IPS DF 6.9 (cell line): ENCODE measurements at regions not wholly inside any gene's neighbourhood (a gene's known extent, or its start where the extent isn't known, plus 50 kb on each side); places are given as distances from the start of the nearest gene placed in this dataset.
"Not testable (repeated sequence)": the region's sequence is repeated elsewhere in the genome, so short reads cannot be mapped to it uniquely, and the experiment has no call there.

Source experiments
- DNase-seq: peaks from one replicate; pipeline ENCODE4 v3.0.0-alpha.2; 2013; ENCODE audit warnings: low read depth, low spot score
- H3K27ac ChIP-seq: one replicate; pipeline ENCODE4 v1.5.1; 2013; ENCODE audit warnings: low read length, control low read depth
- H3K27me3 ChIP-seq: 2 replicates; pipeline ENCODE4 v1.6.1; 2013; ENCODE audit warnings: mild to moderate bottlenecking, low read length; ENCODE audit not compliant: control insufficient read depth, insufficient read depth
- H3K36me3 ChIP-seq: 2 replicates; pipeline ENCODE4 v1.6.1; 2013; ENCODE audit warnings: low read length; ENCODE audit not compliant: control insufficient read depth, insufficient read depth
- H3K4me1 ChIP-seq: 2 replicates; pipeline ENCODE4 v1.6.1; 2013; ENCODE audit warnings: low read length; ENCODE audit not compliant: control insufficient read depth, insufficient read depth
- H3K4me3 ChIP-seq: 2 replicates; pipeline ENCODE4 v1.5.1; 2013; ENCODE audit warnings: mild to moderate bottlenecking, low read length
- H3K9me3 ChIP-seq: 2 replicates; pipeline ENCODE4 v1.6.1; 2013; ENCODE audit warnings: low read length, inconsistent platforms; ENCODE audit not compliant: control insufficient read depth, insufficient read depth
- WGBS: extraction: QIAGEN DNeasy Blood & Tissue Kit; methylation state at CpG from one replicate; pipeline ENCODE4 v1.1.7; 2013; ENCODE audit warnings: mixed read lengths, missing lambda C conversion rate; ENCODE audit not compliant: insufficient read length, insufficient coverage; 5-methylcytosine and 5-hydroxymethylcytosine counted together

DNA sequence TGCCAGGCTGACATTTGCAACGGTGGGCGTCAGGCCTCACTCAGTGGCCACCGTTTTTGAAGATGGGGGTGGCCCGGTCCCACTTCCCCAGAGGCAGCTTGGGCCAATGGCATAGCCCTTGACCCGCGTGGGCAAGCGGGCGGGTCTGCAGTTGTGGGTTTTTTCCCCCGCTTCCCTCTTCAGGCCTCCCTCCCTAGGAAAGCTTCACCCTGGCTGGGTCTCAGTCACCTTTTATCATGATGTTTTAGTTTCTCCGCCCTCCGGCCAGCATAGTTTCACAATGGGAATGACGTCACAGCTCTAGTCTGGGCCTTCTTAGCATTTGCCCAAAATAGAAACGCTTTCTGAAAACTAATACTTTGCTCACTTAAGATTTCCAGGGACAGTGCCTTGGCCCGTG is 3909.3 kb upstream of the OR11H1 start:
- not testable (repeated sequence) for DNase-seq, H3K36me3 ChIP-seq, H3K27me3 ChIP-seq, H3K27ac ChIP-seq, H3K4me1 ChIP-seq, H3K4me3 ChIP-seq
- no CpG with 5 or more reads among the region's 14 CpGs for WGBS
- peaks cover 21% of the 10 kb centered on the region for H3K9me3 ChIP-seq

DNA sequence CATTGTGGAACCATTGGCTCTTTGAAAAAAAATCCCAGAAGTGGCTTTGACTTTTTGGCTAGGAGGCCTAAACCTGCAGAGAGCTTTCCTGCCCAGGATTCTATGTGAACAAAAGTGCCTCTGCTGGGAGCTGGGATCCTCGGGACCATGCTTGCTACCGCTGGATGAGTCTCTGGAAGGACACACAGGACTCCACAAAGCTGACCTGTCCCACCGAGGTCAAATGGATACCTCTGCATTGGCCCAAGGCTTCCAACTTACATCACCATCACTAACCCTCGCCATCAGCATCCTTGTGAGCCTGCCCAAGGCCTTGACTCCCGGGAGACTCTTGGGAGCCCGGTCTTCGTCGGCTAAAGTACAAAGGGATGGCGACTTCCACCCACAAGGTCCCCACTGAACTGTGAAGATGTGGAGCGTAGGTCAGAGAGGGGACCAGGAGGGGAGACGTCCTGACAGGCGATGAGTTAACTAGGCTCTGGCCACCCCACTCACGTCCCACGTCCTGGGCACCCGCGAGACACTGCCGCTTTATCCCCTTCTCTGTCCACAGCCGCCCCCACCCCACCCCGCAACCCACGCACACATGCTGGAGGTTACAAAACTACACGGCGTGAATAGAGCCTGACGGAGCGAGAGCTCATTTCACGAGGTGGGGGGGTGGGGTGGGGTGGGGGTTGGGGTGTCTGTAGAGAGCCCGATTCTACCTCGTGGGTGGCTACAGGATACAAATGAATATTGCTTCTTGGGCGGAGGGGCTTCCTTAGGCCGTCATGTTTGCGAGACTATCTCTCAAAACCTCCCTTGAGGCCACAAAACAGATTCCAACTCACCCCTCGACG is 3906.8 kb upstream of the OR11H1 start:
- no CpG with 5 or more reads among the region's 32 CpGs for WGBS
- not testable (repeated sequence) for H3K36me3 ChIP-seq, H3K4me1 ChIP-seq, H3K27me3 ChIP-seq, H3K4me3 ChIP-seq, DNase-seq, H3K27ac ChIP-seq
- H3K9me3 ChIP-seq, result peaks cover 25% of the 10 kb centered on the region

DNA sequence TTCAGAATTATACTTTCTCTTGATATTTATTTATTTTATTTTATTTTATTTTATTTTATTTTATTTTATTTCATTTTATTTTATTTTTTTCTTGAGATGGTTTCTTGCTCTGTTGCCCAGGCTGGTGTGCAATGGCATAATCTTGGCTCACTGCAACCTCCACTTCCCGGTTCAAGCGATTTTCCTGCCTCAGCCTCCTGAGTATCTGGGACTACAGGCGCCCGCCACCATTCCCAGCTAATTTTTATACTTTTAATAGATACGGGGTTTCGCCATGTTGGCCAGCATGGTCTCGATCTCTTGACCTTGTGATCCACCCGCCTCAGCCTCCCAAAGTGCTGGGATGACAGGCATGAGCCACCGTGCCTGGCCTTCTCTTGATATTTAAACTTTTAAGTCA is 3905.2 kb upstream of the OR11H1 start:
- not testable (repeated sequence) for H3K4me3 ChIP-seq, H3K27ac ChIP-seq, DNase-seq, H3K36me3 ChIP-seq, H3K27me3 ChIP-seq, H3K4me1 ChIP-seq
- peaks cover 25% of the 10 kb centered on the region for H3K9me3 ChIP-seq
- no CpG with 5 or more reads among the region's 9 CpGs for WGBS

DNA sequence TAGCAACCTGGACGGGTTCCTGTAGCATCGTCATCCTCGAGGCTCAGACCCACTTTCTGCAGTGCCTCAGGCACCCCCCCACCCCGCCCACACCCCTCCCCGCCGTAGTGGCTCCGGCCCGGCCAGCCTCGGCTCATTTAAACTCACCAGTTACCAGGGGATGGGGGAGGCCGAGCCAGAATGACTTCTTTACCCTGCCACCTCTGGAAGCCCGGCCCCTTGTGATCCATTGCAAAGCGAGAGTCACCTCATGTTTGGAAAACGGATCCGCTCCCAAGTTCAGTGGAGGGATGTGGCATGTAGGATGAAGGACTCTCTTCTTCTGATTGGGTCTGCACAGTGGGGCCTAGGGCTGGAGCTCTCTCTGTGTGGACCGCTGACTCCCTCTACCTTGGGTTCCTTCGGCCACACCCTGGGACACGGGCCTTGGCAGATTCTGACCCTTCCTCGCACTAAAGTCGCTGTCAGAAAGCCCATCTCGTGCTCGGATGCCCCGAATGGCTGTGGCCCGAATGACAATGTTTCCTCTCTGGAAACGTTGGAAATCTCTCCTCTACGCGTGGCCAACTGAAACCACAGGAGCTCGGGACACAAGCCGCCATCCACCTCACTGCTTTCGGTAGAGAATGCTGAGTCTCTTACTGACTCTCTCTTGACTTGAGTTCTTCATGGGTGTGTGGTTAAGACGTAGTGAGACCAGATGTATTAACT is 3902.1 kb upstream of the OR11H1 start:
- H3K4me3 ChIP-seq, H3K27me3 ChIP-seq, H3K27ac ChIP-seq, H3K36me3 ChIP-seq, H3K4me1 ChIP-seq, DNase-seq: not testable (repeated sequence)
- H3K9me3 ChIP-seq, result peaks cover 31% of the 10 kb centered on the region
- no CpG with 5 or more reads among the region's 30 CpGs for WGBS

DNA sequence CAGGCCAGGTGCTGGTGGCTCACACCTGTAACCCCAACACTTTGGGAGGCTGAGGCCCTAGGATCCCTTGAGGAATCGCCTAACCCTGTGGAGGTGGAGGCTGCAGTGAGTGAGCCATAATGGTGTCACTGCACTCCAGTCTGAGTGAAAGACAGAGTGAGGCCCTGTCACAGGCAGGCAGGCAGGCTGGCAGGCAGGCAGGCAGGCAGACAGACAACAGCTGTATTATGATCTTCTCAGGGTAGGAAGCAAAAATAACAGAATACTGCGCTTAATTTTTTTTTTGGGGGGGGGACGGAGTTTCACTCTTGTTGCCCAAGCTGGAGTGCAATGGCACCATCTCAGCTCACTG is 3901.6 kb upstream of the OR11H1 start:
- Histone ChIP-seq H3K4me1 (no peaks in the 10 kb centered on the region), H3K27me3 (no peaks in the 10 kb centered on the region), H3K27ac (no peak overlapping the region), H3K4me3 (no peak overlapping the region), H3K36me3 (peaks cover 5% of the 10 kb centered on the region; the same call in 1 of the 2 replicates), H3K9me3 (peaks cover 31% of the 10 kb centered on the region)
- DNase-seq, result no peak
- WGBS, result no CpG with 5 or more reads among the region's 3 CpGs

DNA sequence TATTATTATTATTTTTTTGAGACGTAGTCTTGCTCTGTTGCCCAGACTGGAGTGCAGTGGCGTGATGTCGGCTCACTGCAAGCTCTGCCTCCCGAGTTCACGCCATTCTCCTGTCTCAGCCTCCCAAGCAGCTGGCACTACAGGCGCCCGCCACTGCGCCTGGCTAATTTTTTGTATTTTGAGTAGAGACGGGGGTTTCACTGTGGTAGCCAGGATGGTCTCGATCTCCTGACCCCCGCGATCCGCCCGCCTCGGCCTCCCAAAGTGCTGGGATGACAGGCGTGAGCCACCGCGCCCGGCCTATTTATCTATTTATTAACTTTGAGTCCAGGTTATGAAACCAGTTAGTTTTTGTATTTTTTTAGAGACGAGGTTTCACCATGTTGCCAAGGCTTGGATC is 3901.0 kb upstream of the OR11H1 start:
- peaks cover 28% of the 10 kb centered on the region for H3K9me3 ChIP-seq
- no CpG with 5 or more reads among the region's 20 CpGs for WGBS
- not testable (repeated sequence) for H3K27ac ChIP-seq, H3K36me3 ChIP-seq, H3K27me3 ChIP-seq, H3K4me3 ChIP-seq, H3K4me1 ChIP-seq, DNase-seq

DNA sequence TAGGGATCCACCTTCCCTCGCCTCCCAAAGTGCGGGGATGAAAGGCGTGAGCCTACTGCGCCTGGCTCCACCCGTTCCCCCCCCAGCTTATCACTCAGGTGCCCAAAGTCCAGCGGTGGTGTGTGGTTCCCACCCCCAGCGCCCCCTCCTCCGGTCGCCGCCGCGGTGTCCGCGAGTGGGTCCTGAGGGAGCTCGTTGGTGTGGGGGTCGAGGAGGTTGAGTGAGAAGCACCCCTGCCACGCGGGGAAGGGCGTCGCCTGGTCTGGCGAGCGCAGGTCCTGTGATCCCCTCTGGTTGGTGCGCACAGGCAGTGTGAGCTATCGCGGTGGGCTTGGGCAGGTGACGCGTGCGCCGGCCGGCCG is 3900.6 kb upstream of the OR11H1 start:
- peak overlapping the region; percentile 1; the same call in 1 of the 2 replicates for H3K4me3 ChIP-seq
- H3K36me3 ChIP-seq, result peaks cover 5% of the 10 kb centered on the region; the same call in 1 of the 2 replicates
- no peaks in the 10 kb centered on the region for H3K4me1 ChIP-seq
- WGBS, result no CpG with 5 or more reads among the region's 31 CpGs
- peaks cover 28% of the 10 kb centered on the region for H3K9me3 ChIP-seq
- no peak for DNase-seq
- H3K27ac ChIP-seq, result no peak overlapping the region
- no peaks in the 10 kb centered on the region for H3K27me3 ChIP-seq

DNA sequence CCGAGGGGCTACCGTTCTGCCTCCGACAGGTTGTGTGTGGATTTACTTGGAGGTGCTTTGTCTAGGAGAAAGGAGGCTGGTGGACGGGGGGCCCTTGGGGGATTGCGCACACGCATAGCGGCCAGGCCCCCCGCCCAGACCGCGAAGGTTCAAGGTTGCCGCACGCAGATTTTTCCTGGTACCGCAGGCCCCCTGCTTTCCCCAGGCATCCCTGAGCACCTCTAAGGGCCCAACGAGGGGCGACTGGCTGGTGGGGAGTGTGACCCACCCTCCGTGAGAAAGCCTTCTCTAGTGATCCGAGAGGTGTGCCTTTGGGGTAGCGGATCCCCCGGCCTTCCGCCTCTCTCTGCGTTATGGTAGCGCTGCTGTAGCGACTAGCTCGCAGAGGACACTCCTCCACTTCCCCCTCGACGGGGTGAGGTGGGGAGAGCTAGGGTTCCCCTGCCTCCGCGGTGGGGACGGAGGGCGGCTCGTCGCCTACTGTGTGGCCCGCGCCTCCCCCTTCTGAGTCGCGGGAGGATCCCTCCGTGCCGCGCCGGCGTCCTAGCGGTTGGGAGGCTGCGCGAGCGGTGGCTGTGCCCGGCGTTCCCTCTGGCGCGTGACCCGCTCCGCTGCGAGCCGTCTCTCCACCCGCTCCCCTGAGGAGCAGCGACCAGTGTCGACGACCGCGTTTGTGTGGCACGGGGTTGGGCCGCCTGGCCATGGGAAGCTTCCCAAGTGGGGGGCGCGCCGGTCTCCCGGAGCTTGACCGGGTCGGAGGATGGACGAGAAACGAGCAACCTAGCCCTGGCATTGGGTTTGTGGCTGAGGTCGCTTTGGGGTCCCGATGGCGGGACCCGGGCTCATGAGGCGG is 3900.0 kb upstream of the OR11H1 start:
- no peaks in the 10 kb centered on the region for H3K4me1 ChIP-seq
- H3K27ac ChIP-seq, result no peak overlapping the region
- no peak for DNase-seq
- no CpG with 5 or more reads among the region's 74 CpGs for WGBS
- H3K9me3 ChIP-seq, result peaks cover 28% of the 10 kb centered on the region
- H3K4me3 ChIP-seq, result no peak overlapping the region; the same call in 1 of the 2 replicates
- H3K36me3 ChIP-seq, result peaks cover 5% of the 10 kb centered on the region; the same call in 1 of the 2 replicates
- H3K27me3 ChIP-seq, result no peaks in the 10 kb centered on the region

DNA sequence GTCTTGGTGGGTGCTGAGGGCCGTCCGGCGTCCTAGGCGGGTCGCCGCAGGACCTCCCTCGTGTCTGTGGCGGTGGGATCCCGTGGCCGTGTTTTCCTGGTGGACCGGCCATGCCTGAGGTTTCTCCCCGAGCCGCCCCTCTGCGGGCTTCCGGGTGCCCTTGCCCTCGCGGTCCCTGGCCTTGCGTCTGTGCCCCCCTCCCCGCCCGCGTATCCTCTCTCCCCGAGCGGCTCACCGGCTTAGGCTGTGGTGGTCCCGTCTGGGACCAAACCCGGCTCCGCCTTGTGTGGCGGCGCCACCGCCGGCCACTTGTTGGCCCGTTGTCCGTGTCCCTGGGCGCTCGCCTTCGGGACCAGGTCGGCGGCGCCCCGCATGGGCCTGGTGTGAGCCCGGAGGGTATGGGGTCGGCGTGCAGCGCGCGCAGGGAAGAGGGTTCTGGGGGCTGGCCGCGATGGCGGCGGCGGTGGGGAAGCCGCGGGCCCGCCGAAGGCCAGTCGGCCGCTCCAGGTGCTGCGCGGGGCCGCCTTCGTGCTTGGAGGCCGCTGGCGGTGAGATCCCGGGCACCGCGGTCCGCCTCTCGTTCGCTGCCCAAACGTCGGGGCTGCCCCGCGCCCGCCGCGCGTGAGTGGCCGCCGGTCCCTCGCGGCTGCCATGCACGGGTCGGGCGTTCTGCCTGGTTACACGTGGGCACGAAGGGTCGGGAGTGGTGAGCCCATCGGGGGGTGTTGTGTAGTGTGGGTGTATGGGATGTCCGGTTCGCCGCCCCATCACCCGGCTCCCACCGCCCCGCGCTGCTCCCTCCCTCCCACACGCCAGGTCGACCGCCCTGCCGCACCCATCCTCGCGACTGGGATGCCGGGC is 3899.1 kb upstream of the OR11H1 start:
- Histone ChIP-seq H3K36me3 (peaks cover 5% of the 10 kb centered on the region; the same call in 1 of the 2 replicates), H3K4me3 (no peak overlapping the region), H3K4me1 (no peaks in the 10 kb centered on the region), H3K9me3 (peaks cover 26% of the 10 kb centered on the region), H3K27ac (no peak overlapping the region), H3K27me3 (no peaks in the 10 kb centered on the region)
- WGBS, result no CpG with 5 or more reads among the region's 102 CpGs
- no peak for DNase-seq
